Large intestine (tissue), 3 donors: ENCODE measurements at regions not wholly inside any gene's neighbourhood (a gene's known extent, or its start where the extent isn't known, plus 50 kb on each side); places are given as distances from the start of the nearest gene placed in this dataset.
A peak's percentile ranks its signal among the peaks of the same experiment; 100 is the strongest.

Experiments used
- DNase-seq, 2 donors: peaks; one replicate each; pipeline versions ENCODE4 v3.0.0 to v3.0.0-alpha.2; 2013
- H3K27ac ChIP-seq: one replicate; pipeline ENCODE4 v1.5.1; 2013; ENCODE audit warnings: low read length
- H3K27me3 ChIP-seq: 2 replicates; pipeline ENCODE4 v1.6.1; 2013; ENCODE audit warnings: low read length; ENCODE audit not compliant: control insufficient read depth, insufficient read depth
- H3K36me3 ChIP-seq: 2 replicates; pipeline ENCODE4 v1.6.1; 2013; ENCODE audit warnings: low read length; ENCODE audit not compliant: control insufficient read depth, insufficient read depth
- H3K4me1 ChIP-seq: one replicate; pipeline ENCODE4 v1.6.1; 2013; ENCODE audit warnings: low read length; ENCODE audit not compliant: control insufficient read depth, insufficient read depth
- H3K4me3 ChIP-seq: one replicate; pipeline ENCODE4 v1.5.1; 2013; ENCODE audit warnings: low read length
- H3K9me3 ChIP-seq: one replicate; pipeline ENCODE4 v1.6.1; 2013; ENCODE audit warnings: mild to moderate bottlenecking, low read depth, low read length, moderate library complexity; ENCODE audit not compliant: control insufficient read depth
- WGBS: methylation state at CpG from one replicate; pipeline ENCODE4 v1.1.5; 2013; ENCODE audit warnings: low lambda C conversion rate; ENCODE audit not compliant: insufficient coverage; 5-methylcytosine and 5-hydroxymethylcytosine counted together

- WGBS = no CpG with 5 or more reads among the region's 5 CpGs
- DNase-seq = no peak
- H3K4me1 ChIP-seq = no peaks in the 10 kb centered on the region
- no peaks in the 10 kb centered on the region for H3K27me3 ChIP-seq
- H3K9me3 ChIP-seq = no peaks in the 10 kb centered on the region
- H3K27ac ChIP-seq = no peak overlapping the region
- no peaks in the 10 kb centered on the region for H3K36me3 ChIP-seq
- H3K4me3 ChIP-seq = no peak overlapping the region
Observed at GRCh38 chr15:38945551-38946298, 381.1 kb upstream of the RASGRP1 start.

GRCh38 chr15:38954090-38954489 lies 389.5 kb upstream of the RASGRP1 start:
- Histone ChIP-seq H3K4me1 (no peaks in the 10 kb centered on the region), H3K36me3 (no peaks in the 10 kb centered on the region), H3K4me3 (no peak overlapping the region), H3K27me3 (no peaks in the 10 kb centered on the region), H3K9me3 (no peaks in the 10 kb centered on the region), H3K27ac (no peak overlapping the region)
- 93% methylated on average over 2 of the region's 3 CpGs for WGBS
- DNase-seq = no peak

- no peak overlapping the region for H3K27ac ChIP-seq
- no peak overlapping the region for H3K4me3 ChIP-seq
- DNase-seq = no peak
- H3K36me3 ChIP-seq = no peaks in the 10 kb centered on the region
- H3K4me1 ChIP-seq = no peaks in the 10 kb centered on the region
- no peaks in the 10 kb centered on the region for H3K27me3 ChIP-seq
- H3K9me3 ChIP-seq = no peaks in the 10 kb centered on the region
- WGBS = 83% methylated on average over 1 of the region's 2 CpGs
Observed at GRCh38 chr15:38961456-38961855, 396.8 kb upstream of the RASGRP1 start.

- no peak overlapping the region for H3K27ac ChIP-seq
- H3K27me3 ChIP-seq = no peaks in the 10 kb centered on the region
- WGBS = no CpG with 5 or more reads among the region's 2 CpGs
- no peak for DNase-seq
- H3K4me3 ChIP-seq = no peak overlapping the region
- H3K36me3 ChIP-seq = no peaks in the 10 kb centered on the region
- no peaks in the 10 kb centered on the region for H3K9me3 ChIP-seq
- H3K4me1 ChIP-seq = no peaks in the 10 kb centered on the region
Observed at GRCh38 chr15:38961931-38962330, 397.3 kb upstream of the RASGRP1 start.

GRCh38 chr15:38972831-38973230 lies 408.2 kb upstream of the RASGRP1 start:
- H3K27me3 ChIP-seq = no peaks in the 10 kb centered on the region
- 100% methylated on average over 2 of the region's 4 CpGs for WGBS

GRCh38 chr15:38975282-38975990 lies 410.8 kb upstream of the RASGRP1 start:
- H3K4me3 ChIP-seq = no peak overlapping the region
- no peaks in the 10 kb centered on the region for H3K36me3 ChIP-seq
- DNase-seq = no peak
- no peaks in the 10 kb centered on the region for H3K9me3 ChIP-seq
- no peaks in the 10 kb centered on the region for H3K27me3 ChIP-seq
- no peaks in the 10 kb centered on the region for H3K4me1 ChIP-seq
- no CpG with 5 or more reads among the region's 5 CpGs for WGBS
- no peak overlapping the region for H3K27ac ChIP-seq

More at GRCh38 chr15:38972831-38973230, 408.2 kb upstream of the RASGRP1 start:
- Histone ChIP-seq H3K4me3 (no peak overlapping the region), H3K27ac (no peak overlapping the region), H3K36me3 (no peaks in the 10 kb centered on the region), H3K4me1 (no peaks in the 10 kb centered on the region), H3K9me3 (no peaks in the 10 kb centered on the region)
- DNase-seq = no peak

GRCh38 chr15:38991126-38991525 lies 426.5 kb upstream of the RASGRP1 start:
- no peak overlapping the region for H3K27ac ChIP-seq
- H3K4me3 ChIP-seq = no peak overlapping the region
- H3K27me3 ChIP-seq = no peaks in the 10 kb centered on the region
- DNase-seq = peak; percentile 12 to 34
- H3K9me3 ChIP-seq = no peaks in the 10 kb centered on the region
- no peaks in the 10 kb centered on the region for H3K36me3 ChIP-seq
- no peaks in the 10 kb centered on the region for H3K4me1 ChIP-seq
- no CpG with 5 or more reads among the region's 4 CpGs for WGBS

GRCh38 chr15:38991701-38992100 lies 427.1 kb upstream of the RASGRP1 start:
- no peaks in the 10 kb centered on the region for H3K36me3 ChIP-seq
- WGBS = no CpG with 5 or more reads among the region's 2 CpGs
- DNase-seq = no peak
- H3K4me3 ChIP-seq = no peak overlapping the region
- no peak overlapping the region for H3K27ac ChIP-seq
- H3K27me3 ChIP-seq = no peaks in the 10 kb centered on the region
- H3K9me3 ChIP-seq = no peaks in the 10 kb centered on the region
- no peaks in the 10 kb centered on the region for H3K4me1 ChIP-seq

- no peak overlapping the region for H3K27ac ChIP-seq
- DNase-seq = peak in 1 of 2 donors; percentile 3
- whole genome bisulfite sequencing = no CpG with 5 or more reads among the region's 4 CpGs
- no peaks in the 10 kb centered on the region for H3K9me3 ChIP-seq
- no peak overlapping the region for H3K4me3 ChIP-seq
- no peaks in the 10 kb centered on the region for H3K27me3 ChIP-seq
- H3K36me3 ChIP-seq = no peaks in the 10 kb centered on the region
- no peaks in the 10 kb centered on the region for H3K4me1 ChIP-seq
Observed at GRCh38 chr15:38992506-38992905, 427.9 kb upstream of the RASGRP1 start.

GRCh38 chr15:38992930-38993329 lies 428.3 kb upstream of the RASGRP1 start:
- no CpG with 5 or more reads among the region's 2 CpGs for WGBS
- no peaks in the 10 kb centered on the region for H3K4me1 ChIP-seq
- no peak overlapping the region for H3K4me3 ChIP-seq
- no peaks in the 10 kb centered on the region for H3K36me3 ChIP-seq
- no peak overlapping the region for H3K27ac ChIP-seq
- H3K27me3 ChIP-seq = no peaks in the 10 kb centered on the region
- no peak for DNase-seq
- no peaks in the 10 kb centered on the region for H3K9me3 ChIP-seq
